OCI-LY7 (cell line): ENCODE measurements at regions not wholly inside any gene's neighbourhood (a gene's known extent, or its start where the extent isn't known, plus 50 kb on each side); places are given as distances from the start of the nearest gene placed in this dataset.

Experiments used
- EZH2phosphoT487 ChIP-seq: fragments of 200-600 bp; sonication (generic); IDR thresholded peaks from 2 replicates; pipeline ENCODE4 v1.6.1; 2018; ENCODE audit warnings: low read depth, borderline replicate concordance, mild to moderate bottlenecking, mixed run types, antibody characterized with exemption, low read length, moderate library complexity, mixed read lengths
- TF ChIP-seq, protein P1 (sequence below): fragments of 200-600 bp; sonication (generic); conservative IDR thresholded peaks from 2 replicates; pipeline ENCODE4 v1.5.1; 2014; ENCODE audit warnings: mild to moderate bottlenecking, antibody characterized with exemption, low read length, moderate library complexity, mixed read lengths

DNA sequence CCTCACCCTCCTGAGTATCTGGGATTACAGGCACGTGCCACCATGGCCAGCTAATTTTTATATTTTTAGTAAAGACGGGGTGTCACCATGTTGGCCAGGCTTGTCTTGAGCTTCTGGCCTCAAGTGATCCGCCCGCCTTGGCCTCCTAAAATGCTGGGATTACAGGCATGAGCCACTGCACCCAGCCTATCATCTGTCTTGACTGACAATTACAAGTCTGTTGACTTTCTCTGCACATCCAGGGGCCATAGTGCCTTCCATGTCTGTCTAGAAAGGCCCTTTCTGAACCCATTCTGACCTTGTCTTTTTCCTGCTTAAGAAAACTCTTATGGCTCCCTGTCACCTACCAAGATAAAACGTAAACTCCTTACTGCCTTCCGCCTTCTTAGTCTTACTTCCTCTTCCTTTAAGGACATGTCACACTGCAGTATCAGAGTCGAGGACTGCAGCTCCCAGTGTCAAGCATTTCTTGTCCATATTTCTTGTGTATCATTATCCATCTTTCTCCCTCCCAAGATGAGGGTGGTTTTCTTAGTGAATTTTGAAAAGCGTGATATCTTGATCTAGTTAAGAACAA lies 49.9 kb upstream of the SHB start:
- TF ChIP-seq, protein P1, sequence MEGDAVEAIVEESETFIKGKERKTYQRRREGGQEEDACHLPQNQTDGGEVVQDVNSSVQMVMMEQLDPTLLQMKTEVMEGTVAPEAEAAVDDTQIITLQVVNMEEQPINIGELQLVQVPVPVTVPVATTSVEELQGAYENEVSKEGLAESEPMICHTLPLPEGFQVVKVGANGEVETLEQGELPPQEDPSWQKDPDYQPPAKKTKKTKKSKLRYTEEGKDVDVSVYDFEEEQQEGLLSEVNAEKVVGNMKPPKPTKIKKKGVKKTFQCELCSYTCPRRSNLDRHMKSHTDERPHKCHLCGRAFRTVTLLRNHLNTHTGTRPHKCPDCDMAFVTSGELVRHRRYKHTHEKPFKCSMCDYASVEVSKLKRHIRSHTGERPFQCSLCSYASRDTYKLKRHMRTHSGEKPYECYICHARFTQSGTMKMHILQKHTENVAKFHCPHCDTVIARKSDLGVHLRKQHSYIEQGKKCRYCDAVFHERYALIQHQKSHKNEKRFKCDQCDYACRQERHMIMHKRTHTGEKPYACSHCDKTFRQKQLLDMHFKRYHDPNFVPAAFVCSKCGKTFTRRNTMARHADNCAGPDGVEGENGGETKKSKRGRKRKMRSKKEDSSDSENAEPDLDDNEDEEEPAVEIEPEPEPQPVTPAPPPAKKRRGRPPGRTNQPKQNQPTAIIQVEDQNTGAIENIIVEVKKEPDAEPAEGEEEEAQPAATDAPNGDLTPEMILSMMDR, result no peak
- TF ChIP-seq EZH2phosphoT487, result no peak
